HEK293 (cell line): ENCODE measurements at regions not wholly inside any gene's neighbourhood (a gene's known extent, or its start where the extent isn't known, plus 50 kb on each side); places are given as distances from the start of the nearest gene placed in this dataset.

Experiments
- ZNF830 ChIP-seq: fragments of 450-650 bp; IDR thresholded peaks from 2 replicates; pipeline ENCODE4 v1.5.0; 2018; ENCODE audit warnings: missing biosample characterization, missing genetic modification characterization, low read depth, mild to moderate bottlenecking, moderate library complexity
- TF ChIP-seq, protein P1 (sequence below): fragments of 450-650 bp; formaldehyde crosslinking; IDR thresholded peaks from 2 replicates; pipeline ENCODE4 v1.5.1; 2016; ENCODE audit warnings: missing biosample characterization, missing genetic modification characterization

- TF ChIP-seq, protein P1, sequence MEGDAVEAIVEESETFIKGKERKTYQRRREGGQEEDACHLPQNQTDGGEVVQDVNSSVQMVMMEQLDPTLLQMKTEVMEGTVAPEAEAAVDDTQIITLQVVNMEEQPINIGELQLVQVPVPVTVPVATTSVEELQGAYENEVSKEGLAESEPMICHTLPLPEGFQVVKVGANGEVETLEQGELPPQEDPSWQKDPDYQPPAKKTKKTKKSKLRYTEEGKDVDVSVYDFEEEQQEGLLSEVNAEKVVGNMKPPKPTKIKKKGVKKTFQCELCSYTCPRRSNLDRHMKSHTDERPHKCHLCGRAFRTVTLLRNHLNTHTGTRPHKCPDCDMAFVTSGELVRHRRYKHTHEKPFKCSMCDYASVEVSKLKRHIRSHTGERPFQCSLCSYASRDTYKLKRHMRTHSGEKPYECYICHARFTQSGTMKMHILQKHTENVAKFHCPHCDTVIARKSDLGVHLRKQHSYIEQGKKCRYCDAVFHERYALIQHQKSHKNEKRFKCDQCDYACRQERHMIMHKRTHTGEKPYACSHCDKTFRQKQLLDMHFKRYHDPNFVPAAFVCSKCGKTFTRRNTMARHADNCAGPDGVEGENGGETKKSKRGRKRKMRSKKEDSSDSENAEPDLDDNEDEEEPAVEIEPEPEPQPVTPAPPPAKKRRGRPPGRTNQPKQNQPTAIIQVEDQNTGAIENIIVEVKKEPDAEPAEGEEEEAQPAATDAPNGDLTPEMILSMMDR (tag by site-specific recombination), result no peak
- TF ChIP-seq ZNF830 (tag by site-specific recombination), result no peak
These were observed 53.3 kb upstream of the NCOR2 start for GRCh38 chr12:124620606-124621295.
